ENCODE measurements at regions not wholly inside any gene's neighbourhood (a gene's known extent, or its start where the extent isn't known, plus 50 kb on each side); places are given as distances from the start of the nearest gene placed in this dataset.

DNA sequence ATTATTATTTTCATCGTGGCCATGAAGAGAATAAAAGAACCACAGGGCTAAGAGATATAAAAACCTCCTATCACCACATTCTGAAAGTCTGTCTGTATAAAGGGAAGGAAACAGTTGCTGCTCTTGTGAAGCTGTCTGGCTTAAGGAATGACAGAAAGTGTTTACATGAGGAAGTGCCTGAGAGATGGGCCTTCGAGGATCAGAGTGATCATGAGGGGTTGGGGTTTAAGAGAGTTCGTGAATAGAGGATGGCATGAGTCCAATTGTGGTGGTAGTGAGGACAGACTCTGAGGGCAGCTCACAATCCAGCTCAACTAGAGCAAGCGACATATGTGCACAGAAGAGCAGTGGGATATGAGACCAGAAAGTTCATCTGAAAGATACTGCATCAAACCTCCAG lies 65.8 kb upstream of the PIEZO2 start:
- no peaks in the 10 kb centered on the region for H3K36me3 ChIP-seq (ENCODE audit: control insufficient read depth in 4 of 4, insufficient read depth in 3 of 4, low read depth in 1 of 4, low read length in 3 of 4)
- no peak overlapping the region for H3K9ac ChIP-seq (ENCODE audit: low read depth in 1 of 2, low read length in 2 of 2)
- H3K4me3 ChIP-seq (ENCODE audit: low read depth in 1 of 3, low read length in 3 of 3) = no peak overlapping the region
- H3K27me3 ChIP-seq (ENCODE audit: control insufficient read depth in 4 of 4, insufficient read depth in 4 of 4, low read length in 3 of 4) = no peaks in the 10 kb centered on the region
- WGBS = 48% methylated on average over 4 of the region's 4 CpGs
- H3K9me3 ChIP-seq (ENCODE audit: control insufficient read depth in 4 of 4, low read length in 3 of 4) = no peaks in the 10 kb centered on the region
- TF ChIP-seq, protein P1, sequence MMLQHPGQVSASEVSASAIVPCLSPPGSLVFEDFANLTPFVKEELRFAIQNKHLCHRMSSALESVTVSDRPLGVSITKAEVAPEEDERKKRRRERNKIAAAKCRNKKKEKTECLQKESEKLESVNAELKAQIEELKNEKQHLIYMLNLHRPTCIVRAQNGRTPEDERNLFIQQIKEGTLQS (IDR thresholded peaks at IDR 0.05) = no peak
- TF ChIP-seq HNF4A (conservative IDR thresholded peaks at IDR 0.05) = no peak
- TF ChIP-seq RXRA (IDR thresholded peaks at IDR 0.05) = no peak
- TF ChIP-seq, protein P2, sequence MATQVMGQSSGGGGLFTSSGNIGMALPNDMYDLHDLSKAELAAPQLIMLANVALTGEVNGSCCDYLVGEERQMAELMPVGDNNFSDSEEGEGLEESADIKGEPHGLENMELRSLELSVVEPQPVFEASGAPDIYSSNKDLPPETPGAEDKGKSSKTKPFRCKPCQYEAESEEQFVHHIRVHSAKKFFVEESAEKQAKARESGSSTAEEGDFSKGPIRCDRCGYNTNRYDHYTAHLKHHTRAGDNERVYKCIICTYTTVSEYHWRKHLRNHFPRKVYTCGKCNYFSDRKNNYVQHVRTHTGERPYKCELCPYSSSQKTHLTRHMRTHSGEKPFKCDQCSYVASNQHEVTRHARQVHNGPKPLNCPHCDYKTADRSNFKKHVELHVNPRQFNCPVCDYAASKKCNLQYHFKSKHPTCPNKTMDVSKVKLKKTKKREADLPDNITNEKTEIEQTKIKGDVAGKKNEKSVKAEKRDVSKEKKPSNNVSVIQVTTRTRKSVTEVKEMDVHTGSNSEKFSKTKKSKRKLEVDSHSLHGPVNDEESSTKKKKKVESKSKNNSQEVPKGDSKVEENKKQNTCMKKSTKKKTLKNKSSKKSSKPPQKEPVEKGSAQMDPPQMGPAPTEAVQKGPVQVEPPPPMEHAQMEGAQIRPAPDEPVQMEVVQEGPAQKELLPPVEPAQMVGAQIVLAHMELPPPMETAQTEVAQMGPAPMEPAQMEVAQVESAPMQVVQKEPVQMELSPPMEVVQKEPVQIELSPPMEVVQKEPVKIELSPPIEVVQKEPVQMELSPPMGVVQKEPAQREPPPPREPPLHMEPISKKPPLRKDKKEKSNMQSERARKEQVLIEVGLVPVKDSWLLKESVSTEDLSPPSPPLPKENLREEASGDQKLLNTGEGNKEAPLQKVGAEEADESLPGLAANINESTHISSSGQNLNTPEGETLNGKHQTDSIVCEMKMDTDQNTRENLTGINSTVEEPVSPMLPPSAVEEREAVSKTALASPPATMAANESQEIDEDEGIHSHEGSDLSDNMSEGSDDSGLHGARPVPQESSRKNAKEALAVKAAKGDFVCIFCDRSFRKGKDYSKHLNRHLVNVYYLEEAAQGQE (IDR thresholded peaks at IDR 0.05) = no peak
- no peak for TF ChIP-seq EGR1 (IDR thresholded peaks at IDR 0.05; ENCODE audit: low read depth in 2 of 2)
- no peak for TF ChIP-seq FOXA1 (IDR thresholded peaks at IDR 0.05)
- TF ChIP-seq JUND (IDR thresholded peaks at IDR 0.05) = no peak
- TF ChIP-seq HNF4G (IDR thresholded peaks at IDR 0.05) = no peak
- TF ChIP-seq RAD21 (IDR thresholded peaks at IDR 0.05) = no peak
- TF ChIP-seq, protein P3, sequence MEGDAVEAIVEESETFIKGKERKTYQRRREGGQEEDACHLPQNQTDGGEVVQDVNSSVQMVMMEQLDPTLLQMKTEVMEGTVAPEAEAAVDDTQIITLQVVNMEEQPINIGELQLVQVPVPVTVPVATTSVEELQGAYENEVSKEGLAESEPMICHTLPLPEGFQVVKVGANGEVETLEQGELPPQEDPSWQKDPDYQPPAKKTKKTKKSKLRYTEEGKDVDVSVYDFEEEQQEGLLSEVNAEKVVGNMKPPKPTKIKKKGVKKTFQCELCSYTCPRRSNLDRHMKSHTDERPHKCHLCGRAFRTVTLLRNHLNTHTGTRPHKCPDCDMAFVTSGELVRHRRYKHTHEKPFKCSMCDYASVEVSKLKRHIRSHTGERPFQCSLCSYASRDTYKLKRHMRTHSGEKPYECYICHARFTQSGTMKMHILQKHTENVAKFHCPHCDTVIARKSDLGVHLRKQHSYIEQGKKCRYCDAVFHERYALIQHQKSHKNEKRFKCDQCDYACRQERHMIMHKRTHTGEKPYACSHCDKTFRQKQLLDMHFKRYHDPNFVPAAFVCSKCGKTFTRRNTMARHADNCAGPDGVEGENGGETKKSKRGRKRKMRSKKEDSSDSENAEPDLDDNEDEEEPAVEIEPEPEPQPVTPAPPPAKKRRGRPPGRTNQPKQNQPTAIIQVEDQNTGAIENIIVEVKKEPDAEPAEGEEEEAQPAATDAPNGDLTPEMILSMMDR (IDR thresholded peaks at IDR 0.05; ENCODE audit: low read depth, low read length, missing input control) = no peak
- TF ChIP-seq SP1 (IDR thresholded peaks at IDR 0.05) = no peak
- H3K27ac ChIP-seq (ENCODE audit: low read depth in 1 of 2, low read length in 2 of 2) = no peak overlapping the region
- no peaks in the 10 kb centered on the region for H3K4me1 ChIP-seq (ENCODE audit: control insufficient read depth in 4 of 4, insufficient read depth in 4 of 4, low read length in 3 of 4)
- no peak for DNase-seq (ENCODE audit: low spot score)

DNA sequence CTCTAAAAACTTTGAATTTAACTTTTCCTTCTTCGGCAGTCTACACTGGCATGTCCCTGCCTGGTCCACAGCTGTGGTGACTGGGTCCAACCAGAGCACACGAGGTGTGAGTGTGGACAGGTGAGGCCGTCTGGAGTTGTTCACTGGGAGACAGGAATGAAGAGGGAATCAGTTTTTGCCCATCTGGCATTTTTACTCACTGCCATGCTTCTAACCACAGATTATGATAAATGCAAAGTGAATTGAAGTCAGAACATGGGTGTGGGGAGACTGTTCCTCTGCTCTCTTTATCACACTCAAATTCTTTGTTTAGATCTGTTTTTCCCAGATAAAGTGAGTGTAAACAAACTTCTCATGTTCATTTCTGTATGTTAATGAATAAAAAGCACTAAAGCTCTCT lies 54.7 kb upstream of the PIEZO2 start:
- no peaks in the 10 kb centered on the region for H3K27me3 ChIP-seq (ENCODE audit: control insufficient read depth in 4 of 4, insufficient read depth in 4 of 4, low read length in 3 of 4)
- H3K4me1 ChIP-seq (ENCODE audit: control insufficient read depth in 4 of 4, insufficient read depth in 4 of 4, low read length in 3 of 4) = no peaks in the 10 kb centered on the region
- H3K4me3 ChIP-seq (ENCODE audit: low read depth in 1 of 3, low read length in 3 of 3) = no peak overlapping the region
- TF ChIP-seq FOXA1 (IDR thresholded peaks at IDR 0.05) (no peak), RXRA (IDR thresholded peaks at IDR 0.05) (no peak), RAD21 (IDR thresholded peaks at IDR 0.05) (no peak)
- no peaks in the 10 kb centered on the region for H3K36me3 ChIP-seq (ENCODE audit: control insufficient read depth in 4 of 4, insufficient read depth in 3 of 4, low read depth in 1 of 4, low read length in 3 of 4)
- H3K9me3 ChIP-seq (ENCODE audit: control insufficient read depth in 4 of 4, low read length in 3 of 4) = no peaks in the 10 kb centered on the region
- H3K27ac ChIP-seq (ENCODE audit: low read depth in 1 of 2, low read length in 2 of 2) = no peak overlapping the region
- DNase-seq (ENCODE audit: low spot score) = no peak
- no peak overlapping the region for H3K9ac ChIP-seq (ENCODE audit: low read depth in 1 of 2, low read length in 2 of 2)
- WGBS = 73% methylated on average over 3 of the region's 3 CpGs

DNA sequence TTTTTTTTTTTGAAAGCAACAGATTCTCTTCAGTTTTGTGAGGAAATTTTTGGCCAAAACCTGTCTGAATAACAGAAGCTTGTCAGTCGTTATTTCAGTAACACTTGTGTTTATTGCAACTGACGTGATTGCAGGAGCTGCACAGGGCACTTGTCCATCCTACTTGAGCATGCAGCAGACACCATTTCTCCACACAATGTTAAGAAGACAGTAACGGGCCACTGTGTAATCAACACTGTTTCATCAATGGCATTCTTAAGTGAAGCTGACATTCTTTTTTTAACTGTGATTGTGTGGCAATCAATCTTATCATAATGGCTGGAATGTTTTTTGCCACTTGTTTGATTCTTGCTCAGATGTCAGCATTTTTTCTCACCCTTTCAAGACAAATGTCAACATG lies 50.1 kb upstream of the PIEZO2 start:
- WGBS = 63% methylated on average over 3 of the region's 3 CpGs
- no peak for TF ChIP-seq FOXA2 (IDR thresholded peaks at IDR 0.05)

More for the DNA sequence above, 50.1 kb upstream of the PIEZO2 start:
- no peak for DNase-seq (ENCODE audit: low spot score)
- Histone ChIP-seq H3K27ac (ENCODE audit: low read depth in 1 of 2, low read length in 2 of 2) (no peak overlapping the region), H3K27me3 (ENCODE audit: control insufficient read depth in 4 of 4, insufficient read depth in 4 of 4, low read length in 3 of 4) (no peaks in the 10 kb centered on the region), H3K4me1 (ENCODE audit: control insufficient read depth in 4 of 4, insufficient read depth in 4 of 4, low read length in 3 of 4) (no peaks in the 10 kb centered on the region), H3K9me3 (ENCODE audit: control insufficient read depth in 4 of 4, low read length in 3 of 4) (peaks cover 0 to 3% (median 0%) of the 10 kb centered on the region in 4 donors), H3K4me3 (ENCODE audit: low read depth in 1 of 3, low read length in 3 of 3) (no peak overlapping the region), H3K36me3 (ENCODE audit: control insufficient read depth in 4 of 4, insufficient read depth in 3 of 4, low read depth in 1 of 4, low read length in 3 of 4) (no peaks in the 10 kb centered on the region), H3K9ac (ENCODE audit: low read depth in 1 of 2, low read length in 2 of 2) (no peak overlapping the region)

All from liver (tissue), 8 donors.